ENCODE measurements at regions not wholly inside any gene's neighbourhood (a gene's known extent, or its start where the extent isn't known, plus 50 kb on each side); places are given as distances from the start of the nearest gene placed in this dataset.

GRCh38 chr14:22089940-22090339, 416.3 kb upstream of the OR4E1 start:
- TF ChIP-seq EZH2phosphoT487 (IDR thresholded peaks at IDR 0.05; ENCODE audit: low read depth) (no peak), CTCF (IDR thresholded peaks at IDR 0.05; ENCODE audit: low read depth, low read length) (no peak)
- no peaks in the 10 kb centered on the region for H3K79me2 ChIP-seq (ENCODE audit: low read length)
- no peak overlapping the region for H2AFZ ChIP-seq (ENCODE audit: low read depth, low read length)
- no peaks in the 10 kb centered on the region for H3K36me3 ChIP-seq (replicated peaks; ENCODE audit: low read depth, low read length)
- no peak overlapping the region for H3K27ac ChIP-seq (ENCODE audit: low read length)
- peaks cover 15% of the 10 kb centered on the region for H3K27me3 ChIP-seq (ENCODE audit: low read depth, low read length)
- H3K9ac ChIP-seq (ENCODE audit: low read length), result no peak overlapping the region
- no peaks in the 10 kb centered on the region for H4K20me1 ChIP-seq (ENCODE audit: insufficient read depth, low read length)
- H3K4me1 ChIP-seq (ENCODE audit: low read length), result peaks cover 4% of the 10 kb centered on the region; the same call in 1 of the 2 replicates
- no peak overlapping the region for H3K4me2 ChIP-seq (ENCODE audit: low read length)
- H3K4me3 ChIP-seq (ENCODE audit: low read length), result no peak overlapping the region
- H3K9me3 ChIP-seq (ENCODE audit: insufficient read depth, low read length), result no peaks in the 10 kb centered on the region

- no peak overlapping the region for H3K4me3 ChIP-seq (ENCODE audit: low read length)
- no peaks in the 10 kb centered on the region for H4K20me1 ChIP-seq (ENCODE audit: insufficient read depth, low read length)
- no peaks in the 10 kb centered on the region for H3K36me3 ChIP-seq (replicated peaks; ENCODE audit: low read depth, low read length)
- peaks cover 4% of the 10 kb centered on the region; the same call in 1 of the 2 replicates for H3K4me1 ChIP-seq (ENCODE audit: low read length)
- H3K27ac ChIP-seq (ENCODE audit: low read length), result no peak overlapping the region
- H3K79me2 ChIP-seq (ENCODE audit: low read length), result no peaks in the 10 kb centered on the region
- H3K9me3 ChIP-seq (ENCODE audit: insufficient read depth, low read length), result no peaks in the 10 kb centered on the region
- H2AFZ ChIP-seq (ENCODE audit: low read depth, low read length), result no peak overlapping the region
- H3K4me2 ChIP-seq (ENCODE audit: low read length), result no peak overlapping the region
- TF ChIP-seq CTCF (IDR thresholded peaks at IDR 0.05; ENCODE audit: low read depth, low read length) (no peak), EZH2phosphoT487 (IDR thresholded peaks at IDR 0.05; ENCODE audit: low read depth) (no peak)
- H3K27me3 ChIP-seq (ENCODE audit: low read depth, low read length), result peaks cover 15% of the 10 kb centered on the region
- no peak overlapping the region for H3K9ac ChIP-seq (ENCODE audit: low read length)
Measured at GRCh38 chr14:22088614-22089342, 415.2 kb upstream of the OR4E1 start.

GRCh38 chr14:22086131-22086530, 412.5 kb upstream of the OR4E1 start:
- H3K4me2 ChIP-seq (ENCODE audit: low read length), result no peak overlapping the region
- no peak for TF ChIP-seq CTCF (IDR thresholded peaks at IDR 0.05; ENCODE audit: low read depth, low read length)
- no peak for TF ChIP-seq EZH2phosphoT487 (IDR thresholded peaks at IDR 0.05; ENCODE audit: low read depth)
- H3K36me3 ChIP-seq (replicated peaks; ENCODE audit: low read depth, low read length), result no peaks in the 10 kb centered on the region
- H3K9ac ChIP-seq (ENCODE audit: low read length), result no peak overlapping the region
- H3K27me3 ChIP-seq (ENCODE audit: low read depth, low read length), result peaks cover 23% of the 10 kb centered on the region
- H3K9me3 ChIP-seq (ENCODE audit: insufficient read depth, low read length), result no peaks in the 10 kb centered on the region
- no peaks in the 10 kb centered on the region for H3K4me1 ChIP-seq (ENCODE audit: low read length)
- H3K79me2 ChIP-seq (ENCODE audit: low read length), result no peaks in the 10 kb centered on the region
- no peak overlapping the region for H3K27ac ChIP-seq (ENCODE audit: low read length)
- H4K20me1 ChIP-seq (ENCODE audit: insufficient read depth, low read length), result no peaks in the 10 kb centered on the region
- no peak overlapping the region for H3K4me3 ChIP-seq (ENCODE audit: low read length)
- H2AFZ ChIP-seq (ENCODE audit: low read depth, low read length), result no peak overlapping the region

GRCh38 chr14:22084393-22085281, 411.0 kb upstream of the OR4E1 start:
- Histone ChIP-seq H3K27ac (ENCODE audit: low read length) (no peak overlapping the region), H3K4me2 (ENCODE audit: low read length) (peak overlapping the region; percentile 19; the same call in 1 of the 2 replicates)
- no peak for TF ChIP-seq EZH2phosphoT487 (IDR thresholded peaks at IDR 0.05; ENCODE audit: low read depth)
- peak; percentile 74 for TF ChIP-seq CTCF (IDR thresholded peaks at IDR 0.05; ENCODE audit: low read depth, low read length)

More at GRCh38 chr14:22084393-22085281, 411.0 kb upstream of the OR4E1 start:
- H3K4me1 ChIP-seq (ENCODE audit: low read length), result no peaks in the 10 kb centered on the region
- no peaks in the 10 kb centered on the region for H3K36me3 ChIP-seq (replicated peaks; ENCODE audit: low read depth, low read length)
- no peaks in the 10 kb centered on the region for H3K79me2 ChIP-seq (ENCODE audit: low read length)
- H3K27me3 ChIP-seq (ENCODE audit: low read depth, low read length), result peaks cover 27% of the 10 kb centered on the region
- H3K9ac ChIP-seq (ENCODE audit: low read length), result no peak overlapping the region
- no peak overlapping the region for H3K4me3 ChIP-seq (ENCODE audit: low read length)
- no peaks in the 10 kb centered on the region for H3K9me3 ChIP-seq (ENCODE audit: insufficient read depth, low read length)
- H4K20me1 ChIP-seq (ENCODE audit: insufficient read depth, low read length), result no peaks in the 10 kb centered on the region
- no peak overlapping the region for H2AFZ ChIP-seq (ENCODE audit: low read depth, low read length)

Measured in OCI-LY3 (cell line).